ENCODE measurements at regions not wholly inside any gene's neighbourhood (a gene's known extent, or its start where the extent isn't known, plus 50 kb on each side); places are given as distances from the start of the nearest gene placed in this dataset.

GRCh38 chr7:152528612-152529011 lies 92.8 kb upstream of the KMT2C start:
- H3K36me3 ChIP-seq (ENCODE audit: insufficient read depth in 1 of 2, low read depth in 1 of 2): no peaks in the 10 kb centered on the region
- no peak overlapping the region for H3K27ac ChIP-seq
- no peak for ATAC-seq
- 83 to 92% (median 91%) methylated on average over 6 of the region's 6 CpGs for WGBS, 3 donors
- H3K27me3 ChIP-seq (ENCODE audit: insufficient read depth in 3 of 3, low read length in 2 of 3): no peaks in the 10 kb centered on the region
- no peak for DNase-seq
- peaks cover 7% of the 10 kb centered on the region for H3K4me1 ChIP-seq
- intact Hi-C loops (cut with DNase I): no loop called here
- H3K9me3 ChIP-seq: no peaks in the 10 kb centered on the region
- no peak for TF ChIP-seq CTCF (IDR thresholded peaks at IDR 0.05)
- H3K4me3 ChIP-seq: no peak overlapping the region

- no peak for TF ChIP-seq CTCF (IDR thresholded peaks at IDR 0.05)
- H3K36me3 ChIP-seq (ENCODE audit: insufficient read depth in 1 of 2, low read depth in 1 of 2): no peaks in the 10 kb centered on the region
- H3K4me3 ChIP-seq: no peak overlapping the region
- 19 to 37% (median 23%) methylated on average over 7 of the region's 7 CpGs for WGBS, 3 donors
- no peaks in the 10 kb centered on the region for H3K27me3 ChIP-seq (ENCODE audit: insufficient read depth in 3 of 3, low read length in 2 of 3)
- peaks cover 7% of the 10 kb centered on the region for H3K4me1 ChIP-seq
- intact Hi-C loops (cut with DNase I): no loop called here
- no peaks in the 10 kb centered on the region for H3K9me3 ChIP-seq
- no peak for DNase-seq
- H3K27ac ChIP-seq: no peak overlapping the region
- peak in 3 of 4 donors; percentile 48 to 77 (median 51) for ATAC-seq
Measured at GRCh38 chr7:152527610-152528032, 91.8 kb upstream of the KMT2C start.

GRCh38 chr7:152523916-152524315 lies 88.1 kb upstream of the KMT2C start:
- H3K36me3 ChIP-seq (ENCODE audit: insufficient read depth in 1 of 2, low read depth in 1 of 2): no peaks in the 10 kb centered on the region
- H3K4me3 ChIP-seq: no peak overlapping the region
- H3K27ac ChIP-seq: no peak overlapping the region
- intact Hi-C loops (cut with DNase I): loop anchor here in 1 of 2 donors (5.0 kb wide), 1 partner anchor 62 kb away; no protein-coding TSS in a partner anchor
- no peak for ATAC-seq
- H3K9me3 ChIP-seq: peaks cover 5% of the 10 kb centered on the region
- DNase-seq: no peak
- H3K4me1 ChIP-seq: peaks cover 13% of the 10 kb centered on the region
- no peaks in the 10 kb centered on the region for H3K27me3 ChIP-seq (ENCODE audit: insufficient read depth in 3 of 3, low read length in 2 of 3)
- TF ChIP-seq CTCF (IDR thresholded peaks at IDR 0.05): no peak
- WGBS, 3 donors: 56 to 82% (median 67%) methylated on average over 13 to 14 of the region's 14 CpGs

GRCh38 chr7:152522571-152523067 lies 86.8 kb upstream of the KMT2C start:
- Histone ChIP-seq H3K9me3 (peaks cover 5% of the 10 kb centered on the region), H3K27me3 (ENCODE audit: insufficient read depth in 3 of 3, low read length in 2 of 3) (no peaks in the 10 kb centered on the region), H3K4me1 (peaks cover 12% of the 10 kb centered on the region), H3K4me3 (peak overlapping the region; percentile 45), H3K36me3 (ENCODE audit: insufficient read depth in 1 of 2, low read depth in 1 of 2) (no peaks in the 10 kb centered on the region), H3K27ac (peak overlapping the region; percentile 47)
- ATAC-seq (peak; percentile 87 to 96 (median 92)), DNase-seq (peak; percentile 31 to 61)
- 0 to 5% (median 3%) methylated on average over 10 of the region's 10 CpGs for WGBS, 3 donors
- intact Hi-C loops (cut with DNase I): loop anchor here in 1 of 2 donors (5.0 kb wide), 1 partner anchor 60 kb away; no protein-coding TSS in a partner anchor
- no peak for TF ChIP-seq CTCF (IDR thresholded peaks at IDR 0.05)
